Naive thymus-derived CD8-positive, alpha-beta T cell (primary cell): ENCODE measurements at regions not wholly inside any gene's neighbourhood (a gene's known extent, or its start where the extent isn't known, plus 50 kb on each side); places are given as distances from the start of the nearest gene placed in this dataset.

Experiments
- ATAC-seq, 2 donors: fragments of 150-1000 bp; cut with Tn5 transposase in 1 of 2; sonication (Bioruptor Pico), chemical (Tn5 transposase) in 1 of 2; 1 replicate in 1 of 2; 2 replicates in 1 of 2; pipeline ENCODE4 v1.10.0; 2021; ENCODE audit warnings: mild to moderate bottlenecking in 2 of 2, moderate library complexity in 2 of 2
- POLR2A ChIA-PET: fragments of 350-600 bp; sonication (Branson Sonifier 250); formaldehyde crosslinking; loops from one replicate; lab custom pipeline; 2021; ENCODE audit warnings: antibody characterized with exemption; lab: Charles Lee
- DNase-seq, 10 donors: peaks; one replicate each; pipeline versions ENCODE4 v3.0.0 to v3.0.0-alpha.2; 2020 to 2022
- H3K27ac Mint-ChIP-seq, 10 donors: one replicate each; pipeline ENCODE4 v1.8.0; 2020 to 2022; ENCODE audit warnings: mild to moderate bottlenecking in 10 of 10, mixed read lengths in 10 of 10, moderate library complexity in 4 of 10, inconsistent platforms in 1 of 10
- H3K27me3 Mint-ChIP-seq, 5 donors: one replicate each; pipeline ENCODE4 v1.8.0; 2021 to 2022; ENCODE audit warnings: mixed read lengths in 5 of 5
- H3K36me3 Mint-ChIP-seq, 3 donors: one replicate each; pipeline ENCODE4 v1.8.0; 2020 to 2022; ENCODE audit warnings: mixed read lengths in 3 of 3, mild to moderate bottlenecking in 2 of 3, inconsistent platforms in 1 of 3
- H3K4me1 Mint-ChIP-seq, 4 donors: one replicate each; pipeline ENCODE4 v1.8.0; 2021 to 2022; ENCODE audit warnings: mixed read lengths in 4 of 4
- H3K4me3 Mint-ChIP-seq, 10 donors: one replicate each; pipeline ENCODE4 v1.8.0; 2020 to 2022; ENCODE audit warnings: mild to moderate bottlenecking in 10 of 10, mixed read lengths in 10 of 10, moderate library complexity in 6 of 10, inconsistent platforms in 1 of 10
- H3K9me3 Mint-ChIP-seq, 9 donors: one replicate each; pipeline ENCODE4 v1.8.0; 2020 to 2022; ENCODE audit warnings: mixed read lengths in 9 of 9, mild to moderate bottlenecking in 3 of 9, inconsistent platforms in 1 of 9, moderate library complexity in 1 of 9

DNA sequence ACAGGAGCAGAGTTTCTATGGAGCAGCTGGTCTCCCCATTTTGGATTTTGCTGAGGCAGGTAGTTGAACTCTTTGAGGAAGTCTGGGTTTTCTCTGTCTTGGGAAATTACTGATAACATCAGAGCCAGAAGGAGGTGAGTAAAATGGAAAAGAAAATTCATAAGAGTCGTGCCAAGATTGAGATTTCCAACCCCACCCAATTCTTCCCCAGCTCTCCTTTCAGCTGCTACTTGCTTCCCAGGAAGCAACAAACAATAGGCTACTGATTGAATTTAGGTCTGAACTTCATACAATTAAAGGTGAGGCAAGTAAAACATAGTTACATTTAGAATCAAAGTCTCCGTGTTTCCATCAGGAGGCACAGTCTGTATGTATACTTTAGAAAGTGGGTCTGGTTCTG, 54.6 kb upstream of the EOLA2 start:
- peaks cover 0 to under 1% (median 0%) of the 10 kb centered on the region in 9 donors for H3K9me3 Mint-ChIP-seq
- DNase-seq (no peak), ATAC-seq (no peak)
- POLR2A ChIA-PET: no interaction called here
- no peak overlapping the region for H3K27ac Mint-ChIP-seq
- H3K36me3 Mint-ChIP-seq: peaks cover 0 to 26% (median 6%) of the 10 kb centered on the region in 3 donors
- H3K4me1 Mint-ChIP-seq: peaks cover 0 to under 1% (median 0%) of the 10 kb centered on the region in 4 donors
- H3K4me3 Mint-ChIP-seq: no peak overlapping the region
- H3K27me3 Mint-ChIP-seq: no peaks in the 10 kb centered on the region

DNA sequence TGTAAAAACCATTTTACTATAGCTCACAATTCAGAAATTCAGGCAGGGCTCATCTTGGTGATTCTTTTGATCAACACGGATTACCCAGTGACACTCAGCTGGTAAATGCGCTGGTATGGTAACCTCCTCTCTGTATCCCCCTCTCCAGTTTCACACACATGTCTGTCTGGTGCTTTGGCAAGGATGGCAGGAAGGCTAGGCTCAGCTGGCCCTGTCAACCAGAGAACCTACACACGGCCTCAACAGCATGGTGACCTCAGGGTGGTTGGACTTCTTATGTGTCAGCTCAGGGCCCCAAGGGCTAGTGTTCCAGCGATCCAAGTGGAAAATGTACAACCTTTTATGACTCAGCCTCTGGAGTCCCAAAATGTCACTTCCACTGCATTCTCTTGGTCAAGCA, 55.7 kb upstream of the EOLA2 start:
- DNase-seq (no peak), ATAC-seq (no peak)
- no peaks in the 10 kb centered on the region for H3K27me3 Mint-ChIP-seq
- no peaks in the 10 kb centered on the region for H3K4me1 Mint-ChIP-seq
- POLR2A ChIA-PET: no interaction called here
- H3K36me3 Mint-ChIP-seq: peaks cover 0 to 22% (median 8%) of the 10 kb centered on the region in 3 donors
- H3K27ac Mint-ChIP-seq: peak overlapping the region in 1 of 10 donors; percentile 9
- peaks cover 0 to 3% (median 0%) of the 10 kb centered on the region in 9 donors for H3K9me3 Mint-ChIP-seq
- H3K4me3 Mint-ChIP-seq: no peak overlapping the region

DNA sequence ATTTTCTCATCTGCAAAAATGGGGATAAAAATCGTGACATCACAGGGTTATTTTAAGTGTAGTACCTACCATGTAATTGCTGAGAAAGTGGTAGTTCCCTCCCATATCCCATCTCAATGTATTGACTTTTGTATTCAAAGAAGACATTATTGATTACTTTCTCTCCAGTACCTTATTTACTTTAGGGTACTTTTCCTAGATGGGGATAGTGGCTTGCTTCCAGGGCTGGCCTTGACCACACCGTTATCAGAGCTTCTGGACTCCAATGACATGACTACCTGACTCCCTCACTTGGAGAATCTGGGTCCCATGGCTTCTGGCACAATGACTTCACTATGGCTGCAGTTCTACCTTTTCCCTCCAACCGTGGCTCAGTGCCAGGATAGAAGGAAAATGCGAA, 58.2 kb upstream of the EOLA2 start:
- H3K9me3 Mint-ChIP-seq: peaks cover 0 to 3% (median 0%) of the 10 kb centered on the region in 9 donors
- H3K4me1 Mint-ChIP-seq: no peaks in the 10 kb centered on the region
- no peak overlapping the region for H3K27ac Mint-ChIP-seq
- no peak overlapping the region for H3K4me3 Mint-ChIP-seq
- no peak for DNase-seq
- POLR2A ChIA-PET: no interaction called here
- no peak for ATAC-seq
- H3K36me3 Mint-ChIP-seq: peaks cover 0 to 18% (median 8%) of the 10 kb centered on the region in 3 donors
- no peaks in the 10 kb centered on the region for H3K27me3 Mint-ChIP-seq

DNA sequence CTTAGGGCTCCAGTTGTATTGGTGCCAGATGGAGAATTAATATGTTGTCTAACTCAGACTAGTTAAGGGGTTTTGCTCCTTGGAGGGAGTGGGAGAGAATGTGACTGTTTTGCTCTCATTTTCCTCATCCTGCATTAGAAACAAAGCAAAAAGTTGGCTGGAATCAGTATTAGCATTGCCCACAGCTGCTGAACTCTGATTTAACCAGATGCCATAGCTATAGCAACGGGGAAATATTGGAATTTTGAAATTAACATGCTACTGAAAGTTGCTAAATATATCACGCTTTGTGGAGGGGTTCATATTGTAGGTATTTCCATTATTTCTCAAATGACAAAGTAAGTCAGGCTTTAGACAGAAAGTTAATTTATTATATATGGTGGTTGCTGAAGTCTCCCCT, 66.7 kb upstream of the EOLA2 start:
- POLR2A ChIA-PET: no interaction called here
- Mint-ChIP-seq H3K4me3 (no peak overlapping the region), H3K27me3 (no peaks in the 10 kb centered on the region), H3K9me3 (no peaks in the 10 kb centered on the region), H3K27ac (no peak overlapping the region), H3K36me3 (no peaks in the 10 kb centered on the region), H3K4me1 (no peaks in the 10 kb centered on the region)
- DNase-seq: no peak
- ATAC-seq: no peak

DNA sequence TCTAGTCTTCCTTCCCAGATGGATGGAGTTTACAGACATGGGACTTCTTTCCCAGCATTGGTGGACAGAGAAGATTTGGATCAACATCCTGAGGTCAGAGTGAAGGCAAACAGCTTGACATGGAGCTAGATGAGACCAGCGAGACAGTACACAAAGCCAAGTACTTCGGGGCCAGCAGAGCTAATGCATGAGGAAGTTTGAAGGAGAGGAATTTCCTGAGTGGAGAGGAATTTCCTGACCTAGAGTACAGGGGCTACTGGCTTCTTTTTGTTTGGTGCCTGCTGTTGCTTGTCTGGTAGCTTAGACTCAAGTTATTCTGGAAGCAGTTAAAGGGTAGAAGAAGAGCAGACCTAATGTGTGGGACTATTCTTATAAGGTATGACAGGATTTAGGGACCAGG, 69.1 kb upstream of the EOLA2 start:
- POLR2A ChIA-PET: no interaction called here
- DNase-seq (no peak), ATAC-seq (no peak)
- no peaks in the 10 kb centered on the region for H3K9me3 Mint-ChIP-seq
- no peaks in the 10 kb centered on the region for H3K27me3 Mint-ChIP-seq
- H3K4me3 Mint-ChIP-seq: no peak overlapping the region
- H3K4me1 Mint-ChIP-seq: no peaks in the 10 kb centered on the region
- no peak overlapping the region for H3K27ac Mint-ChIP-seq
- H3K36me3 Mint-ChIP-seq: no peaks in the 10 kb centered on the region

DNA sequence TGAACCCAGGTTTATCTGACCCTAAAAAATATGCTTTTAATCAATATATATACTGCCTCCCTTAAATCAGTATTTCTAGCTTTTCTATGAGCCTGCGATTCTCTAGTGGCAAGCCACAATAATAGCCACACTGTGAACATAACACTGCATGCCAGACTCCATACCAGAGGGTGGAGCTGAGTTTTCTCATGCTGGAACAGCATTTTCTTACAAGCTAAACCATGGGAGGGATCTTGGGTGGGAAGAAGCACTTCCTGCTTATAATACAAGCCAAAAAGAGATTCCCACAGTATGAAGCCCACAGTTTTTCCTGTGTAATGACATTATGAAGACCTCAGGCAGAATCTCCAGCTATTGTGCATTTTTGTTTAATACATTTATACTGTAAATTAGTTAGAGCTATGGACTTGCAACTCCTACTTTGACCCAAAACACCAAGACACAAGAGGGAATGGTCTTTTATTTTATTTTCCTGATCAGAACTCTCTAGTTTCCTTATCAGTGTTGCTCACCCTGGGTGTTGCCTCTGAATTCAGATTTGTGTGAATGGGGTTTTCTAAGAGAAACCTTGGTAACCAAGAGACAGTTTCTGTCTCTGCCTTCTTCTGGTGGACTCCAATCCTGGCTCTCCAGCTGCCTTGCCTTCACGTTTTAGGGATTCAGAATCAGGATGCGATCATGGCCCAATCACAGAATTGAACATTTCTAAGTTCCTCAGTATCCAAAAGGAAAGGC, 74.5 kb upstream of the EOLA2 start:
- no peak overlapping the region for H3K4me3 Mint-ChIP-seq
- DNase-seq (no peak), ATAC-seq (no peak)
- no peaks in the 10 kb centered on the region for H3K9me3 Mint-ChIP-seq
- peaks cover 0 to 5% (median 0%) of the 10 kb centered on the region in 3 donors for H3K36me3 Mint-ChIP-seq
- no peaks in the 10 kb centered on the region for H3K4me1 Mint-ChIP-seq
- H3K27ac Mint-ChIP-seq: no peak overlapping the region
- POLR2A ChIA-PET: no interaction called here
- H3K27me3 Mint-ChIP-seq: no peaks in the 10 kb centered on the region

DNA sequence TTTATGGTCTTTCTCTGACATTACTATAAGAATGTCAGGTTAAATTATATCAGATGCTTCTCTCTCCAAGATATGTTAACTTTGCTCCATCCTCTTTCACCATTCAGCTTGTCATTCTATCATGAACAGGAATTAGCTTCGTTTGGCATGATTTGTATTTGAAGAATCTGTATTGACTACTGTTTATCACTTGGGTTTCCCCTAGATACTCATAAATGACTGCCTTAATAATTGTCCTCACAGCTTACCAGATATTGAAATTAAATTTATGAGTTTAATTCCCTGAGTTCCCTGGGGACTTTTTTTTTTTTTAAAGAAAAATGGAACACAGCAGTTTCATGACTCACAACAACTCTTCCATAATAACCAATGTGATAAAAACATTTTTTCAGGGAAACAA, 76.2 kb upstream of the EOLA2 start:
- no peak overlapping the region for H3K4me3 Mint-ChIP-seq
- H3K27ac Mint-ChIP-seq: no peak overlapping the region
- DNase-seq (no peak), ATAC-seq (no peak)
- no peaks in the 10 kb centered on the region for H3K9me3 Mint-ChIP-seq
- POLR2A ChIA-PET: no interaction called here
- no peaks in the 10 kb centered on the region for H3K4me1 Mint-ChIP-seq
- no peaks in the 10 kb centered on the region for H3K27me3 Mint-ChIP-seq
- peaks cover 0 to 5% (median 0%) of the 10 kb centered on the region in 3 donors for H3K36me3 Mint-ChIP-seq

DNA sequence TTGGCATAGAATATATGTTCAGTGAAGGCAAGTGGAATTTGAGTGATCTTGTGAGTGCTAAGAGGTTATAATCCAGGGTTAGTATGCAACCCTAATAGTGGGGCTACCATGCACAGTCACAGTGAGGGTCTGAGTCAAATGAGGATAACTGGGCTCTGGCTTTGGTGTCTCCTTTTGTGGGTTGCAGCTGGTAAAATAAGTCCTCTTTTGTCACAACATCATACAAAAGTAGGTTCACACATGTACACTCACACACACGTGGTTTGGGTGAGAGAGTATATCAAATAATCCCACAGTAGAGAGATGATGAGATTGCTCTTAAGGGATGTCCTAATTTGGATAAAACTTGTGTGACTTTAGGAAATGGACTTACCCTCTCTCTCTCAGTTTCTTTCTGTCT, 79.6 kb upstream of the EOLA2 start:
- Mint-ChIP-seq H3K4me3 (no peak overlapping the region), H3K36me3 (peaks cover 3 to 5% (median 3%) of the 10 kb centered on the region in 3 donors), H3K27me3 (no peaks in the 10 kb centered on the region), H3K4me1 (no peaks in the 10 kb centered on the region), H3K9me3 (peaks cover 0 to 4% (median 0%) of the 10 kb centered on the region in 9 donors), H3K27ac (no peak overlapping the region)
- POLR2A ChIA-PET: no interaction called here
- DNase-seq (no peak), ATAC-seq (no peak)

DNA sequence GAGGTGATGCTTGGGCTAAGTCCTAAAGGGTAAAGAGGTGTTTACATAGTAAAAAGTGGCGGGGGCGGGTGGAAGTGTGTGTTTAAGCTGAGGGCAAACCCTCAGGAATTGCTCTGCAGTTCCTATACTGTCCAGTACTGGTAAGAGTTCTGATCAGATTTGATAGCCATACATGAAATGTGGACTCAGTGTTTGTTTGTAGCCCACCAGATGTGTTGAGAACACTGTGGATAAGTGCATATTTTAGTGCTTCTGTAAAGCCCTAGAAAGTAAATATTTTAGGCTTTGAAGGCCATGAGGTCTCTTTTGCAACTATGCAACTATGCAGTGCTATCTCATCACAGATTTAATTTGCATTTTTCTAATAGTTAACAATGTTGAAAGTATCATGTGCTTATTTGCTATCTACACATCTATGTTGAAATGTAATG, 80.7 kb upstream of the EOLA2 start:
- DNase-seq (no peak), ATAC-seq (no peak)
- peaks cover 3 to 5% (median 3%) of the 10 kb centered on the region in 3 donors for H3K36me3 Mint-ChIP-seq
- no peak overlapping the region for H3K4me3 Mint-ChIP-seq
- H3K27me3 Mint-ChIP-seq: no peaks in the 10 kb centered on the region
- peaks cover 0 to 6% (median 0%) of the 10 kb centered on the region in 9 donors for H3K9me3 Mint-ChIP-seq
- POLR2A ChIA-PET: no interaction called here
- H3K4me1 Mint-ChIP-seq: no peaks in the 10 kb centered on the region
- no peak overlapping the region for H3K27ac Mint-ChIP-seq

DNA sequence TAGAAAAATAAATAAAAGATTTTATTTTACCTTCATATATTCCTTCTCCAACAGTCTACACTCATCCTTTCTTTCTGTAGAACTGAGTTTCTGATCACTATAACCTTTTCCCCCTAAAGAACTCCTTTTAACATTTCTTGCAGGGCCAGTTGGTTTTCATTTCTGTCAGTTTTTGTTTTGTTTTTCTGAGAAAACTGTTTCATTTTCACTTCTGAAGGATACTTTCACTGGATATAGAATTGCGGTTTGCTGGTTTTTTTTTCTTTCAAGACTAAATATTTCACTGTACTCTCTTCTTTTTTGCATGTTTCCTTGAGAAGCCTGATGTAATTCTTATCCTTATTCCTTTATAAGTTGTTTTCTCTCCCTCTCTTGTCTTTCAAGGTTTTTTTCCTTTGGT, 90.4 kb upstream of the EOLA2 start:
- Mint-ChIP-seq H3K36me3 (peaks cover 3 to 12% (median 9%) of the 10 kb centered on the region in 3 donors), H3K4me3 (peak overlapping the region in 2 of 10 donors; percentile 4 to 53), H3K4me1 (peaks cover 0 to 6% (median 5%) of the 10 kb centered on the region in 4 donors), H3K27me3 (no peaks in the 10 kb centered on the region), H3K9me3 (peaks cover 0 to 16% (median 2%) of the 10 kb centered on the region in 9 donors), H3K27ac (peak overlapping the region in 1 of 10 donors; percentile 78)
- POLR2A ChIA-PET: no interaction called here
- no peak for ATAC-seq
- no peak for DNase-seq

DNA sequence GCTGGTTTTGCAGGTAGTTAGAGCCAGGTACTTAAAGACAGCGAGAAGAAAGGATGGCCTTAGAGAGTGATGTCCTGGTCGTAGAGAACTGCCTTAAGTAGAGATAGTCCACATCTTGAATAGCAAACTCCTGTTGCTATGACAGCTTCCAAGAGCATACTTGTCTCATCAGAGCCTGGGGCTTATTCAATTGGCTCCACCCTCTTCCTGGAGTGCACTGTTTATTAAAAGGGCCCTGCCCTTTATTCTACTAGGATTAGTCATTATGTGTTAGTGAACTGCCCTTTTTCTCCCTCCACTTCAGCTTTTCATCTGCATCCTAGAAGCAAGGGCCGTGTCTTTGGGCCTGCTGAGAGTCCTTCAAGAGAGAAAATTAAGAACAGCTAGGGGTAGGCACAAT, 94.5 kb upstream of the EOLA2 start:
- ATAC-seq (no peak), DNase-seq (no peak)
- Mint-ChIP-seq H3K4me3 (no peak overlapping the region), H3K9me3 (peaks cover 0 to 30% (median 6%) of the 10 kb centered on the region in 9 donors), H3K4me1 (peaks cover 0 to 6% (median 5%) of the 10 kb centered on the region in 4 donors), H3K27ac (no peak overlapping the region), H3K36me3 (peaks cover 0 to 17% (median 3%) of the 10 kb centered on the region in 3 donors), H3K27me3 (peaks cover 0 to 1% (median 0%) of the 10 kb centered on the region in 5 donors)
- POLR2A ChIA-PET: no interaction called here

DNA sequence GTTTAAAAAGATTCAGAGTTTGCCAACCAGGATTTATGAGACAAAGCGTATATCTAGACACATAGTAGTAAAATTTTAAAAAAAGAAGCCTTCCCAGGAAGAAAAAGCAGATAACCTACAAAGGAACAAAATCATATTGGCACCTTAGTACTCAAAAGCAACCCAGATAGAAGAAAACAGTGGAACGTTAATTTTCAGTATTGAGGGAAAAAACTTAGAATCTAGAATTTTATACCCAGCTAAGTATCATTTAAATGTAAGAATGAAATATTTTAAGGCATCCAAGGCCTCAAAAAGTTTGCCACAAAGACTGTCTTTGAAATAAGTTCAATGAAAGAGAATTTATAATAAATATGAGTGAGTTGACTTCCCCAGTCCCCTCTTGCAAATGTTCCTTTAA, 96.5 kb upstream of the EOLA2 start:
- Mint-ChIP-seq H3K27ac (no peak overlapping the region), H3K9me3 (peaks cover 0 to 21% (median 4%) of the 10 kb centered on the region in 9 donors), H3K4me1 (no peaks in the 10 kb centered on the region), H3K27me3 (peaks cover 0 to 1% (median 0%) of the 10 kb centered on the region in 5 donors), H3K4me3 (no peak overlapping the region), H3K36me3 (peaks cover 0 to 7% (median 0%) of the 10 kb centered on the region in 3 donors)
- DNase-seq (no peak), ATAC-seq (no peak)
- POLR2A ChIA-PET: no interaction called here

DNA sequence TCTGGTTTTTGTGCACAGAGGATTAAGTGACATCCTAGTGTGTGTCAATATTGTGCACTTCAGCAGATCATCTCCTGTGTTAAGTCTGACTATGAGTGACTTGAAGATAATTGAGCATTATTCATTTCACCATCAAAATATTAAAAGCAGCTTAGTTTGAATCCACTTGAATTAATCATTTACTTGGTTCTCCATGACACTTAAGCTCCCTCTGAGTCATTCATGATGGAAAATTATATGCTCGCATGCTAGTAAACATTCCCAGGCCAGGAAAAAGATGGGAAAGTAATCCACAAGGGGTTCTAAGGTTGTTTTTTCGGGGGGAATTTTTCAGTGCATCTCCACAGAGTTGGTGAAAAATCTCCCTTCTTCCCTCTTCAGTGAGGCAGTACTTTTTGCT, 97.2 kb upstream of the EOLA2 start:
- no peak for DNase-seq
- POLR2A ChIA-PET: no interaction called here
- Mint-ChIP-seq H3K4me1 (no peaks in the 10 kb centered on the region), H3K27me3 (peaks cover 0 to 3% (median 0%) of the 10 kb centered on the region in 5 donors), H3K36me3 (peaks cover 0 to 7% (median 0%) of the 10 kb centered on the region in 3 donors), H3K4me3 (no peak overlapping the region), H3K27ac (no peak overlapping the region), H3K9me3 (peaks cover 0 to 21% (median 4%) of the 10 kb centered on the region in 9 donors)
- no peak for ATAC-seq
